Esophagus muscularis mucosa (tissue), 3 donors: ENCODE measurements at regions not wholly inside any gene's neighbourhood (a gene's known extent, or its start where the extent isn't known, plus 50 kb on each side); places are given as distances from the start of the nearest gene placed in this dataset.

Experiments
- EP300 ChIP-seq: sonication (generic); formaldehyde crosslinking; IDR thresholded peaks from one replicate; pipeline ENCODE4 v1.6.1; 2017; ENCODE audit warnings: antibody characterized with exemption
- TF ChIP-seq, protein P1 (sequence below), 3 experiments: fragments of 200-600 bp in 2 of 3; fragments of 450-650 bp in 1 of 3; sonication (generic) in 2 of 3; IDR thresholded peaks; one replicate each; pipeline ENCODE4 v1.5.1; 2017 to 2019; ENCODE audit warnings: antibody characterized with exemption in 3 of 3, mild to moderate bottlenecking in 2 of 3, moderate library complexity in 1 of 3

DNA sequence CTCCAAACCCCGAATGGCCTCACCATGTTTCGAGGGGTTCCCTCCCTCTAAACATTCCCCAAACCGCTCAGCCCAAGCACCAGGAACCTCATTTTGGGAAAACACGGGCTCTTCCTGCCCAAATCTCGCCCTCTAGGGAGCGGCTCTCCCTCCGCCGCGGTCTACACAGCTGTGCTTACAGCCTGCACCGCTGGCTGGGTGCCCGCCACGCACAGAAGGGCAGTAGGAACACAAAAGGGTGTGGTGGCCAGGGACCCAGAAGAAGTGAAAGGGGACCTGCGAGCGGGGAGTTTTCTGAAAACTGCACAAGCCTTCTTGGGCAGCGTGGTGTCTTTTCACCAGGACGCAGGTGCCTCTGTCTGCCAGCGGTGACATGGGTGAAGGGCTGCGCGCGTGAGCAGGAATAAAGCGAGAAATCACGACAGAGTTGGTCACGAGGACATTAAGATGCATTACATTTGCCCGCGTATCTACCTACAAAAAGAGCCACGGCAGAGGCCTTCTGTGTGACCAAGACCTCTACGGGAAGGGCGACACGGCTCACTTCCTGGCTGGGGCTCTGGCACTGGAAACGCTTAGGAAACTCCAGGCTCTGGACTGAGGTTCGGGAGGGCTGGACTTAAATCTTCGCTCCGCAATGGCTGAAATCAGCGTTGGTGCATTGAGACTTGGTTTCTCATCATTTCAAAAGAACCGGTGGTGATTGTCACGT, 171.7 kb downstream of the LSM5 start:
- no peak for TF ChIP-seq EP300
- TF ChIP-seq, protein P1, sequence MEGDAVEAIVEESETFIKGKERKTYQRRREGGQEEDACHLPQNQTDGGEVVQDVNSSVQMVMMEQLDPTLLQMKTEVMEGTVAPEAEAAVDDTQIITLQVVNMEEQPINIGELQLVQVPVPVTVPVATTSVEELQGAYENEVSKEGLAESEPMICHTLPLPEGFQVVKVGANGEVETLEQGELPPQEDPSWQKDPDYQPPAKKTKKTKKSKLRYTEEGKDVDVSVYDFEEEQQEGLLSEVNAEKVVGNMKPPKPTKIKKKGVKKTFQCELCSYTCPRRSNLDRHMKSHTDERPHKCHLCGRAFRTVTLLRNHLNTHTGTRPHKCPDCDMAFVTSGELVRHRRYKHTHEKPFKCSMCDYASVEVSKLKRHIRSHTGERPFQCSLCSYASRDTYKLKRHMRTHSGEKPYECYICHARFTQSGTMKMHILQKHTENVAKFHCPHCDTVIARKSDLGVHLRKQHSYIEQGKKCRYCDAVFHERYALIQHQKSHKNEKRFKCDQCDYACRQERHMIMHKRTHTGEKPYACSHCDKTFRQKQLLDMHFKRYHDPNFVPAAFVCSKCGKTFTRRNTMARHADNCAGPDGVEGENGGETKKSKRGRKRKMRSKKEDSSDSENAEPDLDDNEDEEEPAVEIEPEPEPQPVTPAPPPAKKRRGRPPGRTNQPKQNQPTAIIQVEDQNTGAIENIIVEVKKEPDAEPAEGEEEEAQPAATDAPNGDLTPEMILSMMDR (IDR thresholded peaks at IDR 0.05), result no peak
